IMR-90 (cell line): ENCODE measurements at regions not wholly inside any gene's neighbourhood (a gene's known extent, or its start where the extent isn't known, plus 50 kb on each side); places are given as distances from the start of the nearest gene placed in this dataset.

Experiments used
- CEBPB ChIP-seq: IDR thresholded peaks from 2 replicates; pipeline ENCODE4 v1.6.1; 2012; ENCODE audit warnings: low read depth, low read length, improper control_type of control experiment
- CHD1 ChIP-seq: IDR thresholded peaks from 2 replicates; pipeline ENCODE4 v1.6.1; 2012; ENCODE audit warnings: low read depth, low read length, improper control_type of control experiment
- CTCF ChIP-seq: conservative IDR thresholded peaks from 2 replicates; pipeline ENCODE4 v1.5.1; 2012; ENCODE audit warnings: mild to moderate bottlenecking, low read depth, low read length, improper control_type of control experiment
- NFE2L2 ChIP-seq: fragments of 150-350 bp; IDR thresholded peaks from 2 replicates; pipeline ENCODE4 v1.6.1; 2016; ENCODE audit warnings: low read depth, mild to moderate bottlenecking, low read length
- POLR2A ChIP-seq: IDR thresholded peaks from 2 replicates; pipeline ENCODE4 v1.6.1; 2012; ENCODE audit warnings: mild to moderate bottlenecking, low read depth, low read length
- RAD21 ChIP-seq: IDR thresholded peaks from 2 replicates; pipeline ENCODE4 v1.6.1; 2012; ENCODE audit warnings: low read length, improper control_type of control experiment
- RCOR1 ChIP-seq: IDR thresholded peaks from 2 replicates; pipeline ENCODE4 v1.6.1; 2012; ENCODE audit warnings: mild to moderate bottlenecking, low read length, improper control_type of control experiment; ENCODE audit not compliant: insufficient replicate concordance
- SMC3 ChIP-seq: fragments of 150-350 bp; IDR thresholded peaks from 2 replicates; pipeline ENCODE4 v1.6.1; 2016; ENCODE audit warnings: low read depth, mild to moderate bottlenecking, antibody characterized with exemption, low read length, moderate library complexity
- USF2 ChIP-seq: fragments of 150-350 bp; IDR thresholded peaks from 2 replicates; pipeline ENCODE4 v1.6.1; 2017; ENCODE audit warnings: mild to moderate bottlenecking, antibody characterized with exemption, low read length, low read depth

GRCh38 chr1:62962901-62963776 is 179.2 kb downstream of the ATG4C start:
- TF ChIP-seq CTCF, result peak; percentile 46
- peak; percentile 18; the same call in 1 of the 2 replicates for TF ChIP-seq SMC3
- TF ChIP-seq POLR2A, result no peak
- TF ChIP-seq RCOR1, result no peak
- TF ChIP-seq RAD21, result peak; percentile 47; the same call in 1 of the 2 replicates
- no peak for TF ChIP-seq CHD1
- TF ChIP-seq NFE2L2, result no peak
- no peak for TF ChIP-seq USF2
- no peak for TF ChIP-seq CEBPB
